Left lung (tissue), 4 donors: ENCODE measurements at regions not wholly inside any gene's neighbourhood (a gene's known extent, or its start where the extent isn't known, plus 50 kb on each side); places are given as distances from the start of the nearest gene placed in this dataset.
"Not testable (repeated sequence)": the region's sequence is repeated elsewhere in the genome, so short reads cannot be mapped to it uniquely, and the experiment has no call there.

Experiments used
- ATAC-seq: fragments of 200-7000 bp; cut with Tn5 transposase; one replicate; pipeline ENCODE4 v1.9.1; 2020; ENCODE audit warnings: moderate library complexity
- DNase-seq, 4 donors: peaks; one replicate each; pipeline ENCODE4 v3.0.0-alpha.2; 2013 to 2020
- H3K27ac ChIP-seq, 2 donors: fragments of 200-600 bp; sonication (generic) in 1 of 2; one replicate each; pipeline versions ENCODE4 v1.5.0 to v1.8.0; 2020 to 2021
- H3K27me3 ChIP-seq, 2 donors: fragments of 200-600 bp; sonication (generic) in 1 of 2; one replicate each; pipeline versions ENCODE4 v1.5.0 to v1.8.0; 2020 to 2021
- H3K36me3 ChIP-seq, 2 donors: fragments of 200-600 bp; sonication (generic) in 1 of 2; one replicate each; pipeline versions ENCODE4 v1.5.0 to v1.8.0; 2020 to 2021
- H3K4me1 ChIP-seq, 2 donors: fragments of 200-600 bp; one replicate each; pipeline ENCODE4 v1.8.0; 2021
- H3K4me3 ChIP-seq, 2 donors: fragments of 200-600 bp; sonication (generic) in 1 of 2; one replicate each; pipeline versions ENCODE4 v1.5.0 to v1.8.0; 2020 to 2021; ENCODE audit warnings: mild to moderate bottlenecking in 1 of 2
- H3K9me3 ChIP-seq, 2 donors: fragments of 200-600 bp; sonication (generic) in 1 of 2; one replicate each; pipeline versions ENCODE4 v1.5.0 to v1.8.0; 2020 to 2021
- intact Hi-C, 2 donors: fragments of 100-400 bp; cut with DNase I; formaldehyde crosslinking; loops; one replicate each; pipeline versions ENCODE4 v1.11.2 to v1.14.2; 2022
- TF ChIP-seq, protein P1 (sequence below), 2 donors: fragments of 200-600 bp; sonication (generic) in 1 of 2; IDR thresholded peaks; one replicate each; pipeline versions ENCODE4 v1.5.0 to v1.8.0; 2021; ENCODE audit warnings: antibody characterized with exemption in 2 of 2
- donor health status: DM: no; HTN: yes; CAD: no.
- donor health status: DM: no; HTN: no; CAD: no.

DNA sequence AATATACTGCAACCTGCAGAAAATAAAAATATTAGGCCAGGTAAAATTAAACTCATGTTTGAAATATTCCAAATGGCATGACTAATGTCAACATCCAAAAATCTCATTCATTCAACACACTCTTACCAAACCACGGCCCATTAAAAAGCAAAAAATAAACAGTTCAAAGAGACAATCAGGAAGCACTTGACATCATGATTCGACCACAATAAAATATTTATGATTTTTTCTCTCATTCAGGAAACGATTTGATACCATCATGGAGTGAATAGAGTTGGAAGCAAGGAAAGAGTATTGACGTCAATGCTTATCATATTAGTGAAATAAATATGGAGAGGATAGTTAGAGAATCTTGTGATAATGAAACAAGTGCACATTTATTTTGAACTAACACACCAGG lies 354.1 kb downstream of the KCNJ2 start:
- H3K4me1 ChIP-seq: peaks cover 5 to 34% of the 10 kb centered on the region in 2 donors
- TF ChIP-seq, protein P1, sequence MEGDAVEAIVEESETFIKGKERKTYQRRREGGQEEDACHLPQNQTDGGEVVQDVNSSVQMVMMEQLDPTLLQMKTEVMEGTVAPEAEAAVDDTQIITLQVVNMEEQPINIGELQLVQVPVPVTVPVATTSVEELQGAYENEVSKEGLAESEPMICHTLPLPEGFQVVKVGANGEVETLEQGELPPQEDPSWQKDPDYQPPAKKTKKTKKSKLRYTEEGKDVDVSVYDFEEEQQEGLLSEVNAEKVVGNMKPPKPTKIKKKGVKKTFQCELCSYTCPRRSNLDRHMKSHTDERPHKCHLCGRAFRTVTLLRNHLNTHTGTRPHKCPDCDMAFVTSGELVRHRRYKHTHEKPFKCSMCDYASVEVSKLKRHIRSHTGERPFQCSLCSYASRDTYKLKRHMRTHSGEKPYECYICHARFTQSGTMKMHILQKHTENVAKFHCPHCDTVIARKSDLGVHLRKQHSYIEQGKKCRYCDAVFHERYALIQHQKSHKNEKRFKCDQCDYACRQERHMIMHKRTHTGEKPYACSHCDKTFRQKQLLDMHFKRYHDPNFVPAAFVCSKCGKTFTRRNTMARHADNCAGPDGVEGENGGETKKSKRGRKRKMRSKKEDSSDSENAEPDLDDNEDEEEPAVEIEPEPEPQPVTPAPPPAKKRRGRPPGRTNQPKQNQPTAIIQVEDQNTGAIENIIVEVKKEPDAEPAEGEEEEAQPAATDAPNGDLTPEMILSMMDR (IDR thresholded peaks at IDR 0.05): no peak
- H3K27me3 ChIP-seq: no peaks in the 10 kb centered on the region
- no peaks in the 10 kb centered on the region for H3K36me3 ChIP-seq
- H3K4me3 ChIP-seq: no peak overlapping the region
- intact Hi-C loops: no loop called here
- DNase-seq: no peak
- no peak overlapping the region for H3K27ac ChIP-seq
- no peaks in the 10 kb centered on the region for H3K9me3 ChIP-seq
- ATAC-seq: no peak

DNA sequence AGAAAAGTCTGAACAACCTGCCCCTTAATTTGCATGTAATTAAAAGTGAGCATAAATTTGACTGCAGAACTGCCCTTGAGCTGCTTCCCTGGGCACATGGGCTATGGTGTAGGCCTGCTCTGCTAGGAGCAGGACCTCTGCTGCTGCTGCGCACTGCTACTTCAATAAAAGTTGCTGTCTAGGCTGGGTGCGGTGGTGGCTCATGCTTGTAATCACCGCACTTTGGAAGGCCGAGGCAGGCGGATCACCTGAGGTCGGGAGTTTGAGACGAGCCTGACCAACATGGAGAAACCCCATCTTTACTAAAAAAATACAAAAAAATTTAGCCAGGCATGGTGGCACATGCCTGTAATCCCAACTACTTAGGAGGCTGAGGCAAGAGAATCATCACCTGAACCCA lies 355.7 kb downstream of the KCNJ2 start:
- H3K27me3 ChIP-seq, H3K9me3 ChIP-seq, intact Hi-C loops, H3K27ac ChIP-seq, DNase-seq, ATAC-seq, H3K36me3 ChIP-seq, H3K4me3 ChIP-seq: not testable (repeated sequence)
- peaks cover 5 to 34% of the 10 kb centered on the region in 2 donors for H3K4me1 ChIP-seq

DNA sequence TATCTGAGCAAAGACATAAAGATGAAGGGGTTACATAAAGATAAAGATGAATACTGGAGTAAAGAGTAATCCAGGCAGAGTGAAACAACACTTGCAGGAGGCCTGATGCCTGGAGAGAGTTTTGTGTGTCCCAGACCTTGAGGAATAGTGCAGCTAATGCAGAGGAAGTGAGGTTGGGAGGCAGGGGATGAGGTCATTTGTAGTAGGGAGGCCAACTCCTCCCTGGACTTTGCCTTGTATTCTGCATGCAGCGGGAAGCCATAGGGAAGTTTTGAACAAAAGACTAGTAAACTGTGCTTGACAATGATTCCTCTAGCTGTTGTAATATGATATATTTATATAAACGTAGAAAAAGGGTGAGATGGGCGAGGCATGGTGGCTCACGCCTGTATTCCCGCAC lies 356.6 kb downstream of the KCNJ2 start:
- H3K4me3 ChIP-seq: no peak overlapping the region
- H3K36me3 ChIP-seq: no peaks in the 10 kb centered on the region
- no peak overlapping the region for H3K27ac ChIP-seq
- ATAC-seq (no peak), DNase-seq (no peak)
- H3K27me3 ChIP-seq: no peaks in the 10 kb centered on the region
- H3K9me3 ChIP-seq: no peaks in the 10 kb centered on the region
- intact Hi-C loops: no loop called here
- H3K4me1 ChIP-seq: peaks cover 5 to 34% of the 10 kb centered on the region in 2 donors
- TF ChIP-seq, protein P1 (IDR thresholded peaks at IDR 0.05): no peak

DNA sequence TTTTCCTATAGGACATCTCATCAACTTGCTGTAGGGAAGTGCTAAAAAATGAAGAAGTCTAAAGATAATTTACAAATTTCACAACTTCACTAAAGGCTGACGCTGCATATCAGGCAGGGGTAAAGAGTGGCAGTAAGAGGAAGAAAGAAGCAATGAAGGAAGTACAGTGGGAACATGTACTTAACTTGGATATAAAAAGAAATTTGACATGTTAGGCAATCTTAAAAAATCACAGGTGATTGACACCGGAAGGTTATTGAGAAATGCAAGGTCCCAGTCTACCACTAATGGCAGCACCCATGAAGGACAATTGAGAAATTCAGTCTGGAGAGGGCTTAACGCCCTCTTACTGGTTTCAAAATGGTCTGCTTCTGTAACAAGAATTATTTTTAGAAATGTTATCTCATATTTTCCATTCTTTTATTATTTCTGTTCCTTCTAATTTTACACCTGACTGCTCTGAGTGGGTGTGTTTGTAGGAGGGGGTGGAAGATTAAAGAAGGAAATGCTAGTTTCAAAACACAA lies 358.1 kb downstream of the KCNJ2 start:
- no peak for DNase-seq

DNA sequence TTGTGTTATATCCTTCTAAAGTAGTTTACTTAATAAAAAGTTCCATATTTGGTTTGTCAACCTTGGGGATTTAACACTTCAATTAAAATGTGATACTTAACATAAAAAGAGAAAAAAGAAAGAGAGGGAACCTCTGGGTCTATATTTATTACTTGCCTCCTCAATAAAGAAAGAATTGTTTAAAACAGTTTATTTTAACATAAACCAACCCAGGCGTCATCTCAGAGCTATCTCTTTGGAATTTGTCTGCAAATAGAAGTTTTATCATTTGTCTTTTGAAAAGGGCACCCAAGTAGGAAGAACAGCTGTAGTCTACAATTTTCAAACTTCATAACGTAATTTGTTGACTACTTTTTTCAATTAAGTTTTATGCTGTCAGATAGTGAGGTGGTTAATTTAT lies 364.1 kb downstream of the KCNJ2 start:
- ATAC-seq: no peak
- no peaks in the 10 kb centered on the region for H3K9me3 ChIP-seq
- DNase-seq: no peak
- H3K4me3 ChIP-seq: no peak overlapping the region
- no peak overlapping the region for H3K27ac ChIP-seq
- intact Hi-C loops: no loop called here
- no peaks in the 10 kb centered on the region for H3K4me1 ChIP-seq
- no peaks in the 10 kb centered on the region for H3K36me3 ChIP-seq
- H3K27me3 ChIP-seq: no peaks in the 10 kb centered on the region
- TF ChIP-seq, protein P1 (IDR thresholded peaks at IDR 0.05): no peak

More for the DNA sequence above, 358.1 kb downstream of the KCNJ2 start:
- no peak overlapping the region for H3K4me3 ChIP-seq
- no peaks in the 10 kb centered on the region for H3K9me3 ChIP-seq
- TF ChIP-seq, protein P1 (IDR thresholded peaks at IDR 0.05): no peak
- ATAC-seq: peak; percentile 84
- intact Hi-C loops: no loop called here
- H3K27me3 ChIP-seq: no peaks in the 10 kb centered on the region
- H3K4me1 ChIP-seq: peaks cover 0 to 25% of the 10 kb centered on the region in 2 donors
- H3K27ac ChIP-seq: peak overlapping the region; percentile 13 to 76
- H3K36me3 ChIP-seq: no peaks in the 10 kb centered on the region

DNA sequence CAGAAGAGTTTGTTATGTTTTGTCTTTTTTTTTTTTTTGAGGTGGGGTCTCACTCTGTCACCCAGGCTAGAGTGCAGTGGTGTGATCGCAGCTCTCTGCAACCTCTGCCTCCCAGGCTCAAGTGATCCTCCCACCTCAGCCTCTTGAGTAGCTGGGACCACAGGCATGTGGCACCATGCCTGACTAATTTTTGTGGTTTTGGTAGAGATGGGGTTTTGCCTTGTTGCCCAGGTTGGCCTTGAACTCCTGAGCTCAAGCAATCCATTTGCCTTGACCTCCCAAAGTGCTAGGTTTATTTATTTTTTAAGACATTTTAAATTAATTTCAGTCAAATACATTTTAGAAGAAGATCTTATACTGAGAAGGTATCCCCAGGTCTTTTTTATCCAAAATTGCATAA lies 366.7 kb downstream of the KCNJ2 start:
- ATAC-seq (peak; percentile 18), DNase-seq (no peak)
- no peaks in the 10 kb centered on the region for H3K9me3 ChIP-seq
- no peak overlapping the region for H3K4me3 ChIP-seq
- H3K36me3 ChIP-seq: no peaks in the 10 kb centered on the region
- TF ChIP-seq, protein P1 (IDR thresholded peaks at IDR 0.05): no peak
- H3K27me3 ChIP-seq: no peaks in the 10 kb centered on the region
- intact Hi-C loops: no loop called here
- H3K27ac ChIP-seq: no peak overlapping the region
- H3K4me1 ChIP-seq: no peaks in the 10 kb centered on the region
